RWPE2 (cell line): ENCODE measurements at regions not wholly inside any gene's neighbourhood (a gene's known extent, or its start where the extent isn't known, plus 50 kb on each side); places are given as distances from the start of the nearest gene placed in this dataset.

ENCODE experiments used
- ATAC-seq: fragments of 200-7000 bp; cut with Tn5 transposase; 3 replicates; pipeline ENCODE4 v1.9.1; 2021; ENCODE audit warnings: low read depth
- DNase-seq: peaks from one replicate; pipeline ENCODE4 v3.0.0-alpha.2; 2020; ENCODE audit warnings: low spot score
- H3K27ac ChIP-seq: fragments of 450-650 bp; 2 replicates; pipeline ENCODE4 v1.5.1; 2017; ENCODE audit warnings: mild to moderate bottlenecking; ENCODE audit not compliant: poor library complexity, severe bottlenecking
- H3K27me3 ChIP-seq: fragments of 250-450 bp; sonication (Bioruptor Pico); 2 replicates; pipeline ENCODE4 v1.5.1; 2021; ENCODE audit warnings: mild to moderate bottlenecking, moderate library complexity; ENCODE audit not compliant: insufficient read depth, poor library complexity, severe bottlenecking
- H3K36me3 ChIP-seq: fragments of 250-450 bp; sonication (Bioruptor Pico); 2 replicates; pipeline ENCODE4 v1.5.1; 2020; ENCODE audit warnings: low read depth, mild to moderate bottlenecking, moderate library complexity
- H3K4me1 ChIP-seq: fragments of 250-450 bp; sonication (Bioruptor Pico); 2 replicates; pipeline ENCODE4 v1.5.1; 2021; ENCODE audit warnings: mild to moderate bottlenecking, moderate library complexity; ENCODE audit not compliant: insufficient read depth, poor library complexity, severe bottlenecking
- H3K4me3 ChIP-seq: fragments of 250-450 bp; sonication (Bioruptor Pico); 2 replicates; pipeline ENCODE4 v1.5.1; 2021; ENCODE audit warnings: mild to moderate bottlenecking, moderate library complexity; ENCODE audit not compliant: severe bottlenecking
- H3K9me3 ChIP-seq: fragments of 250-450 bp; sonication (Bioruptor Pico); 2 replicates; pipeline ENCODE4 v1.5.1; 2021; ENCODE audit warnings: mild to moderate bottlenecking, moderate library complexity; ENCODE audit not compliant: severe bottlenecking
- TF ChIP-seq, protein P1 (sequence below): fragments of 450-650 bp; IDR thresholded peaks from one replicate; pipeline ENCODE4 v1.5.1; 2017; ENCODE audit warnings: mild to moderate bottlenecking, moderate library complexity; ENCODE audit not compliant: poor library complexity, severe bottlenecking

DNA sequence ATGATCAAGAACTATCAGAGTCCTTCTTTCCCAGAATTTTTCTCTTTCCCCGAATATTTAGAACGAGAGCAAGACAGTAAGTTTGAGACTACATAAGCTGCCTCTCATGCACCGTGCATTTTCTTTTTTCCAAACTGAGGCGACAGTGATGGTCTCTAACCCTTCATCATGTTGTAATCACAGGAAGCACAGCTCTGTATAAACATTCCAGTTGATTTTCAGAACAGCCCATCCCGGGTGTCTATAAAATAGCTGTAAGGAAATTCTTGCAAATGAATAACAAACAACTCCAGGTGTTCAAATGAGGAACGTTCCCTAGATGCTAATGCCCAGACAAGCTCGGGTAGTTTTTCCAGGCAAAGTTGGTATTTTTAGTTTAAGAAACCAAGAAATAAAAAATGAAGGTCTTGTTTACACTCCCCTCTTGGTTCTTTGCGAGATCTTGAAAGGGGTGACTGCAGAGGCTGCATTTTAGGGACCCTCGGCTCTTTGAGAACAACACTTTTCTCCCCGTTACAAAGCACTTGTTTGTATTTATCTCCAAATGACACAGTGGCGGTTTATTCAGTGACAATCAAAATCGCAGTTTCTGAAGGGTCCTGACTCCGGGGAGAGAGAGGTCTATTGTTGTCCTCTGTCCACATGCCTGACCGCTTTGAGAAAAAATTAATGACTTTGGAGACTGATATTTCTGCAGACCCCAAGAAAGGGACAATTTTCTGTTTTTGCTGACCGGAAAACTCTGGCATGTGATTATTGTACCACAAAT lies 101.1 kb upstream of the NCK2 start:
- Histone ChIP-seq H3K4me1 (peaks cover 12% of the 10 kb centered on the region), H3K9me3 (no peaks in the 10 kb centered on the region), H3K36me3 (no peaks in the 10 kb centered on the region), H3K4me3 (no peak overlapping the region), H3K27ac (no peak overlapping the region), H3K27me3 (peaks cover 4% of the 10 kb centered on the region)
- DNase-seq, result no peak
- TF ChIP-seq, protein P1, sequence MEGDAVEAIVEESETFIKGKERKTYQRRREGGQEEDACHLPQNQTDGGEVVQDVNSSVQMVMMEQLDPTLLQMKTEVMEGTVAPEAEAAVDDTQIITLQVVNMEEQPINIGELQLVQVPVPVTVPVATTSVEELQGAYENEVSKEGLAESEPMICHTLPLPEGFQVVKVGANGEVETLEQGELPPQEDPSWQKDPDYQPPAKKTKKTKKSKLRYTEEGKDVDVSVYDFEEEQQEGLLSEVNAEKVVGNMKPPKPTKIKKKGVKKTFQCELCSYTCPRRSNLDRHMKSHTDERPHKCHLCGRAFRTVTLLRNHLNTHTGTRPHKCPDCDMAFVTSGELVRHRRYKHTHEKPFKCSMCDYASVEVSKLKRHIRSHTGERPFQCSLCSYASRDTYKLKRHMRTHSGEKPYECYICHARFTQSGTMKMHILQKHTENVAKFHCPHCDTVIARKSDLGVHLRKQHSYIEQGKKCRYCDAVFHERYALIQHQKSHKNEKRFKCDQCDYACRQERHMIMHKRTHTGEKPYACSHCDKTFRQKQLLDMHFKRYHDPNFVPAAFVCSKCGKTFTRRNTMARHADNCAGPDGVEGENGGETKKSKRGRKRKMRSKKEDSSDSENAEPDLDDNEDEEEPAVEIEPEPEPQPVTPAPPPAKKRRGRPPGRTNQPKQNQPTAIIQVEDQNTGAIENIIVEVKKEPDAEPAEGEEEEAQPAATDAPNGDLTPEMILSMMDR, result no peak
- ATAC-seq, result no peak

DNA sequence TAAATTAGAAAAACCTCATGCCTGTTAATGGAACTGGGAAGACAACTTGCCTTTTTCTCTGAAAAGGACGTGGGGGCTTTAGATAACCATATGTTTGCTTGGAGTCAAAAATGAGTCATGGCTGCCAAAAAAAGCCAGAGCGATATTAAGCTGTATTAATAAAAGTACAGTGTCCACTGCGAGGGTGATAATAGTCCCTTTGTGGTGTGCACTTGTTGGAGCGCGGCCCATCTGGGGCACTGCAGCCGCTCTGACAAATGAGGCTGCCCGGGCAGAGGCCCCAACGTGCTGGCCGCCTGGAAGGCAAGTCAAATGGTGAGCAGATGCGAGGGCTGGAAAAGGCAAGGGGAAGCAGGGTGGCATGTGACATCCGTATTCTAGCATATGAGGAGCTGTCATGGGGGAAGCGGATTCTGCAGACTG lies 103.3 kb upstream of the NCK2 start:
- no peak for ATAC-seq
- DNase-seq, result no peak
- peaks cover 4% of the 10 kb centered on the region for H3K27me3 ChIP-seq
- H3K4me1 ChIP-seq, result peaks cover 12% of the 10 kb centered on the region
- TF ChIP-seq, protein P1, result no peak
- H3K9me3 ChIP-seq, result no peaks in the 10 kb centered on the region
- H3K27ac ChIP-seq, result no peak overlapping the region
- no peak overlapping the region for H3K4me3 ChIP-seq
- H3K36me3 ChIP-seq, result no peaks in the 10 kb centered on the region

DNA sequence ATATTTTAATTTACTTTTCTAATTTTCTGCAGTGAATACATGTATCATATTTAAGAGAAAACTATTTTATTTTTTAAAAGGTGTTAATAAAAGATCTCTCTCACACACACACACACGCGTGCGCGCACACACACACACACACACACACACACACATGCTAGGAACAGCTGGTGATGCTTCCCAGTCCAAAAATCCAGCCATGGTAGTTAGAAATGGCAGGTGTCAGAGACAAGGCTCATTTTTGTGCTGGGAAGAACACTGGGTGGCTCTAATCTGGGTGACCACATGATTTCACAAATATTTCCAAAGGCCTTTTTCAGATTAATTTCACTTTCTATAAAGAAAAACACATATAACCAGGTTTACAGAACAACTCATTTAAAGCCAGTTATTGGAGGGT lies 104.5 kb upstream of the NCK2 start:
- no peak overlapping the region for H3K27ac ChIP-seq
- H3K36me3 ChIP-seq, result no peaks in the 10 kb centered on the region
- TF ChIP-seq, protein P1, result no peak
- H3K4me1 ChIP-seq, result peaks cover 12% of the 10 kb centered on the region
- peaks cover 4% of the 10 kb centered on the region for H3K27me3 ChIP-seq
- ATAC-seq, result no peak
- no peaks in the 10 kb centered on the region for H3K9me3 ChIP-seq
- no peak overlapping the region for H3K4me3 ChIP-seq
- no peak for DNase-seq

DNA sequence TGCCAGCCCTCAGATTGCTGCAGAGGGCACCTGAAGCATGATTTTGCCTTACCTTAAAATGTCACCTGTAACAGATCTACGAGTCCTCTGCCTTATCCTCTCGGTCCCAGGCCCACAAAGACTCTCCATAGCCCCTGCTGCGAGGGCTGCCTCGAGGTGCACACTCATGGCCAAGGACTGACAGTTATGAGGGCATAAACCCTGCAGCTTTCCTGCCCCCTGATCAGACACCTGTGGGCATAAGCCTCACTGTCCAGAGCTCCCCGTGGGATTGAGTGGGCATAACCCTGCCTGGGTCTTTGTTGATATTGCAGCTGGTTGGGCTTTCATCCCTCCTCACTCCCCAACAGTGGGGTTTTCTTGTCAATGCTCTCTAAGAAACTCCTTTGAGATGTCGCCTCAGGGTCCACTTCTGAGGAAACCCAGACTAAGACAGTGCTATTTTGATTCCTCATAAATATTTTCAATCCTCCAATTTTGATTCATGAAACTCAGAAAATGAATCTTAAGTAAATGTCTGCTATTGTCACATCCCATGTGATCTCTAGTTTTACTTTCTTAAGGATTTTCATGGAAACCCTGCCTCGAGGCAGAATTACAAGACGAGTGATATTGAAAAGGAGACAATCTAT lies 108.5 kb upstream of the NCK2 start:
- DNase-seq (no peak), ATAC-seq (no peak)
- no peak overlapping the region for H3K4me3 ChIP-seq
- H3K9me3 ChIP-seq, result no peaks in the 10 kb centered on the region
- peaks cover 4% of the 10 kb centered on the region for H3K27me3 ChIP-seq
- TF ChIP-seq, protein P1, result no peak
- H3K36me3 ChIP-seq, result no peaks in the 10 kb centered on the region
- no peak overlapping the region for H3K27ac ChIP-seq
- no peaks in the 10 kb centered on the region for H3K4me1 ChIP-seq

DNA sequence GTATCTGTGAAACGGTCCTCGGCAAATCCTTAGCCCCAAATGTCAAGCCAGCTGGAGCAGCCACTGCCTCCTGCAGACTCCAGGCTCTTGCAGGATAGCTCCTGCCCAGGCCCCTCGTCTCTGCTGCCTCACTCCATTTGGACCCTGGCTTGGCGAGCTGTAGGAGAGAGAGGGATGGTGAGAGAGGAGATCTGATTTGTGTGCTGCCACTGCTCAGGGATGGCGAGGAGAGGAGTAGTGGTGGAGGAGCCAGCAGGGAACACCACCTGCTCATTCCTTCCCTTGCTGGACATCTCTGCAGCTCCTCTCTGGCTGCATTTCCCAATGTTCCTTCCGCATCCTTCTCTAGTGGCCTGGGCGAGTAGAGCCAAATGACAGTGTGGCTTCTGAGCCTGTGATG lies 109.1 kb upstream of the NCK2 start:
- peaks cover 4% of the 10 kb centered on the region for H3K27me3 ChIP-seq
- no peak overlapping the region for H3K4me3 ChIP-seq
- H3K36me3 ChIP-seq, result no peaks in the 10 kb centered on the region
- no peaks in the 10 kb centered on the region for H3K4me1 ChIP-seq
- H3K27ac ChIP-seq, result no peak overlapping the region
- DNase-seq (no peak), ATAC-seq (no peak)
- TF ChIP-seq, protein P1, result no peak
- no peaks in the 10 kb centered on the region for H3K9me3 ChIP-seq
